Ectodermal cell (in vitro differentiated cells): ENCODE measurements at regions not wholly inside any gene's neighbourhood (a gene's known extent, or its start where the extent isn't known, plus 50 kb on each side); places are given as distances from the start of the nearest gene placed in this dataset.
"Not testable (repeated sequence)": the region's sequence is repeated elsewhere in the genome, so short reads cannot be mapped to it uniquely, and the experiment has no call there.

Source experiments
- H3K27ac ChIP-seq: 2 replicates; pipeline ENCODE4 v1.7.0; 2013; ENCODE audit warnings: mild to moderate bottlenecking, low read depth, low read length; ENCODE audit not compliant: insufficient read depth, poor library complexity, severe bottlenecking
- H3K27me3 ChIP-seq: 2 replicates; pipeline ENCODE4 v1.7.0; 2013; ENCODE audit warnings: mild to moderate bottlenecking, low read length; ENCODE audit not compliant: insufficient read depth, control insufficient read depth, poor library complexity, severe bottlenecking
- H3K36me3 ChIP-seq: one replicate; pipeline ENCODE4 v1.7.0; 2013; ENCODE audit warnings: low read length; ENCODE audit not compliant: control insufficient read depth, insufficient read depth
- H3K4me1 ChIP-seq: one replicate; pipeline ENCODE4 v1.7.0; 2013; ENCODE audit warnings: low read length; ENCODE audit not compliant: control insufficient read depth, insufficient read depth
- H3K4me3 ChIP-seq: 2 replicates; pipeline ENCODE4 v1.7.0; 2013; ENCODE audit warnings: low read depth, low read length, control low read depth; ENCODE audit not compliant: insufficient read depth
- H3K9me3 ChIP-seq: 2 replicates; pipeline ENCODE4 v1.7.0; 2013; ENCODE audit warnings: mild to moderate bottlenecking, low read length, moderate library complexity; ENCODE audit not compliant: control insufficient read depth
- WGBS, 2 experiments: methylation state at CpG; one replicate each; pipeline ENCODE4 v1.1.7; 2013; ENCODE audit warnings: missing lambda C conversion rate in 2 of 2; 5-methylcytosine and 5-hydroxymethylcytosine counted together

- Histone ChIP-seq H3K27me3 (no peaks in the 10 kb centered on the region), H3K4me3 (no peak overlapping the region), H3K4me1 (no peaks in the 10 kb centered on the region), H3K36me3 (no peaks in the 10 kb centered on the region), H3K27ac (no peak overlapping the region), H3K9me3 (no peaks in the 10 kb centered on the region)
- 53 to 58% methylated on average over 4 of the region's 4 CpGs for WGBS, 2 experiments
Observed at GRCh38 chr17:27206447-27206846, 87.5 kb upstream of the WSB1 start.

- no peaks in the 10 kb centered on the region for H3K4me1 ChIP-seq
- no peak overlapping the region for H3K27ac ChIP-seq
- no peaks in the 10 kb centered on the region for H3K9me3 ChIP-seq
- no peaks in the 10 kb centered on the region for H3K36me3 ChIP-seq
- no peak overlapping the region for H3K4me3 ChIP-seq
- H3K27me3 ChIP-seq: no peaks in the 10 kb centered on the region
- WGBS, 2 experiments: 65 to 70% methylated on average over 3 of the region's 3 CpGs
Observed at GRCh38 chr17:27207073-27207513, 86.8 kb upstream of the WSB1 start.

DNA sequence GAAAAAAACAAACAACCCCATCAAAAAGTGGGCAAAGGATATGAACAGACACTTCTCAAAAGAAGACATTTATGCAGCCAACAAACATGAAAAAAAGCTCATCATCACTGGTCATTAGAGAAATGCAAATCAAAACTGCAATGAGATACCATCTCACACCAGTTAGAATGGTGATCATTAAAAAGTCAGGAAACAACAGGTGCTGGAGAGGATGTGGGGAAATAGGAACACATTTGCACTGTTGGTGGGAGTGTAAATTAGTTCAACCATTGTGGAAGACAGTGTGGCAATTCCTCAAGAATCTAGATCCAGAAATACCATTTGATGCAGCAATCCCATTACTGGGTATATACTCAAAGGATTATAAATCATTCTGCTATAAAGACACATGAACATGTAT, 85.5 kb upstream of the WSB1 start:
- H3K36me3 ChIP-seq, H3K4me3 ChIP-seq, H3K4me1 ChIP-seq, H3K27ac ChIP-seq, H3K27me3 ChIP-seq, H3K9me3 ChIP-seq: not testable (repeated sequence)

GRCh38 chr17:27209316-27209715, 84.6 kb upstream of the WSB1 start:
- no peaks in the 10 kb centered on the region for H3K36me3 ChIP-seq
- H3K9me3 ChIP-seq: no peaks in the 10 kb centered on the region
- no peaks in the 10 kb centered on the region for H3K27me3 ChIP-seq
- no peak overlapping the region for H3K27ac ChIP-seq
- H3K4me3 ChIP-seq: no peak overlapping the region
- 70 to 77% methylated on average over 6 of the region's 8 CpGs for WGBS, 2 experiments
- H3K4me1 ChIP-seq: no peaks in the 10 kb centered on the region

DNA sequence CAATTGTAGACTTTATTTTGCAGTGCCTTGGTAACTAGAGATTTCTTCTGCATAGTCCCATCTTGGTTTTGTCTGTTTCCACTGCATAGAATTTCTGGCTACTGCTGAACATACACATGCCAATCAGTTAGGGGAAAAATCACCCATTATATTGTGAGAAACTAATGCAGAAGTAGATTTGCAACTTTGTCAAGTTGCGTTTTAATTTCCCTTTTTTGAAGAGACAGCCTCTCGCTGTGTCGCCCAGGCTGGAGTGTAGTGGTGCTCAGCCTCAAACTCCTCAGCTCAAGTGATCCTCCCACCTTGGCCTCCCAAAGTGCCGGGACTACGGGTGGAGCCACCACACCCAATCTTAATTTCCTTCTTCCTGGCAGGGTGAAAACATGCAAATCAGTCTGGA, 83.1 kb upstream of the WSB1 start:
- not testable (repeated sequence) for H3K9me3 ChIP-seq, H3K36me3 ChIP-seq, H3K4me3 ChIP-seq, H3K27me3 ChIP-seq, H3K4me1 ChIP-seq, H3K27ac ChIP-seq
- no CpG with 5 or more reads among the region's 5 CpGs for WGBS, 2 experiments

DNA sequence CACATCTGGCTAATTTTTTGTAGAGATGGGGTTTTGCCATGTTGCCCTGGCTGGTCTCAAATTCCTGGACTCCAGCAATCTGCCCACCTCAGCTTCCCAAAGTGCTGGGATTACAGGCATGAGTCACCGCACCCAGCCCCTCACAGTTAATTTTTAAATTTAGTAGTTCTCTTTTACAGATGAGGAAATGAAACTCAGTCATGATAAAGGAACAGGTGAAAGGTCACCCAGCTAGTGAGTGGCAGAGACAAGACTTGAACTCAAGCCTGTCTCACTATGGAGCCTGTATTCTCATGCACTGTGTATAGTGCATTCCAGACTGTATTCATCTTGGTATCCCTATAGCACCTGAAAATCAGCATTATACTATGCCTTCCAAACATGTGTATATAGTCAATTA, 77.1 kb upstream of the WSB1 start:
- Histone ChIP-seq H3K4me3 (no peak overlapping the region), H3K9me3 (no peaks in the 10 kb centered on the region), H3K27me3 (no peaks in the 10 kb centered on the region), H3K27ac (no peak overlapping the region), H3K4me1 (no peaks in the 10 kb centered on the region), H3K36me3 (no peaks in the 10 kb centered on the region)
- 100% methylated on average over 1 of the region's 1 CpG for WGBS, 2 experiments

- Histone ChIP-seq H3K9me3 (no peaks in the 10 kb centered on the region), H3K27ac (no peak overlapping the region), H3K4me1 (no peaks in the 10 kb centered on the region), H3K36me3 (no peaks in the 10 kb centered on the region), H3K27me3 (no peaks in the 10 kb centered on the region), H3K4me3 (no peak overlapping the region)
- WGBS, 2 experiments: 77 to 86% methylated on average over 5 of the region's 5 CpGs
Observed at GRCh38 chr17:27217631-27218030, 76.3 kb upstream of the WSB1 start.

DNA sequence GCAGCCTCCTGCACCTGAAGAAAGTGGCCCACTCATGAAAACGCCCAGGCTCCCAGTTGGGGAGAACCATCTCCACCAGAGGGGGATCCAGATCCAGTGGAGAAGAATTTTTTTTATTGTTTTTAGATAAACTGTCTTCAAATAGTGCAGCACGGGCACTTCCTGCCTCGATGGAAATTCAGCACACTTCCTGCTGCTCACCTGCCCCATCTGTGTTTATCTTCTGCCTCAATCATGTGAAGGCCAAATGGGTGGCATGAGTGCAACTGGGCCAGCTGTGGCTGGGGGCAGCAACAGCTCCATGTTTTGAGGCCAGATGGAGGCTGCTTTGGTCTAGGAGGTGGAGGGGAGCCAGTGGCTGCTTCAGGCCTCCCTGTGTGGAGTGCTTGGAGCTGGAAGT, 75.9 kb upstream of the WSB1 start:
- WGBS, 2 experiments: 68 to 83% methylated on average over 3 of the region's 3 CpGs
- H3K27ac ChIP-seq: no peak overlapping the region
- H3K27me3 ChIP-seq: no peaks in the 10 kb centered on the region
- H3K4me3 ChIP-seq: no peak overlapping the region
- no peaks in the 10 kb centered on the region for H3K36me3 ChIP-seq
- H3K4me1 ChIP-seq: no peaks in the 10 kb centered on the region
- H3K9me3 ChIP-seq: no peaks in the 10 kb centered on the region

- Histone ChIP-seq H3K36me3 (no peaks in the 10 kb centered on the region), H3K27me3 (no peaks in the 10 kb centered on the region), H3K9me3 (no peaks in the 10 kb centered on the region), H3K4me3 (no peak overlapping the region), H3K4me1 (no peaks in the 10 kb centered on the region), H3K27ac (no peak overlapping the region)
- WGBS, 2 experiments: 83% methylated on average over 6 of the region's 6 CpGs
Observed at GRCh38 chr17:27218719-27219488, 75.0 kb upstream of the WSB1 start.

DNA sequence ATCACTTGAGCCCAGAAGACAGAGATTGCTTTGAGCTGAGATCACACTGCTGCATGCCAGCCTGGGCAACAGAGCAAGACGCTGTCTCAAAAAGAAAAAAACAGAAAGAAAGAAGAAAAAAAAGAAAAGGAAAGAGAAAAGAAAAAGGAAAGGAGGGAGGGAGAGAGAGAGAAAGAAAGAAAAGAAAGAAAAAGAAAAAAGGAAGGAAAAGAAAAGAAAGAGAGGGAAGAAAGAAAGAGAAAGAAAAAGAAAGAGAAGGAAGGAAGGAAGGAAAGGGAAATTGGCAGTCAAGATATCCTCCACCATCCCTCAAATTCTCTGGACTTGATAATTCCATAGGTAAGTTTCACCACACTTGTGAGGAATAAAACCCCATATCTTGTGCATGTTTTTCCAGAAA, 71.4 kb upstream of the WSB1 start:
- Histone ChIP-seq H3K36me3 (no peaks in the 10 kb centered on the region), H3K4me3 (no peak overlapping the region), H3K4me1 (no peaks in the 10 kb centered on the region), H3K9me3 (no peaks in the 10 kb centered on the region), H3K27ac (no peak overlapping the region), H3K27me3 (no peaks in the 10 kb centered on the region)
- WGBS, 2 experiments: 86 to 88% methylated on average over 1 of the region's 1 CpG
